T-cell (primary cell): ENCODE measurements at regions not wholly inside any gene's neighbourhood (a gene's known extent, or its start where the extent isn't known, plus 50 kb on each side); places are given as distances from the start of the nearest gene placed in this dataset.

Source experiments
- ATAC-seq, 4 experiments: fragments of 200-7000 bp in 3 of 4; fragments of 150-1000 bp in 1 of 4; cut with Tn5 transposase; replicated peaks in 1 of 4; 1 replicate in 3 of 4; 2 replicates in 1 of 4; pipeline ENCODE4 v1.10.0; 2021; ENCODE audit warnings: moderate library complexity in 3 of 4, mild to moderate bottlenecking in 2 of 4, moderate number of reproducible peaks in 1 of 4
- CTCF ChIA-PET, 2 donors: fragments of 300-600 bp; sonication (Branson Sonifier 250); formaldehyde crosslinking; loops; one replicate each; lab custom pipeline; 2022; ENCODE audit warnings: antibody characterized with exemption in 2 of 2; lab: Charles Lee
- POLR2A ChIA-PET, 2 donors: fragments of 300-600 bp; sonication (Branson Sonifier 250); formaldehyde crosslinking; loops; one replicate each; lab custom pipeline; 2022; ENCODE audit warnings: antibody characterized with exemption in 2 of 2; lab: Charles Lee
- DNase-seq, 35 experiments: peaks; one replicate each; pipeline versions ENCODE4 v3.0.0 to v3.0.0-alpha.2; 2013 to 2023
- H3K27ac ChIP-seq: one replicate; pipeline ENCODE4 v1.5.1; 2013; ENCODE audit warnings: low read length
- H3K27me3 ChIP-seq, 2 experiments: replicated peaks in 1 of 2; 1 replicate in 1 of 2; 2 replicates in 1 of 2; pipeline versions ENCODE4 v1.6.1 to v1.7.0; 2013; ENCODE audit warnings: low read length in 1 of 2, mixed read lengths in 1 of 2; ENCODE audit not compliant: control insufficient read depth in 2 of 2, insufficient read depth in 2 of 2; ENCODE audit errors: extremely low read depth in 1 of 2
- H3K36me3 ChIP-seq, 2 donors: 1 replicate in 1 of 2; 2 replicates in 1 of 2; pipeline versions ENCODE4 v1.6.1 to v1.7.0; 2013; ENCODE audit warnings: low read length in 1 of 2; ENCODE audit not compliant: control insufficient read depth in 2 of 2, insufficient read depth in 1 of 2; ENCODE audit errors: extremely low read depth in 1 of 2
- H3K4me1 ChIP-seq, 2 experiments: 1 replicate in 1 of 2; 2 replicates in 1 of 2; pipeline versions ENCODE4 v1.6.1 to v1.7.0; 2013; ENCODE audit warnings: low read length in 2 of 2, mixed read lengths in 1 of 2; ENCODE audit not compliant: insufficient read depth in 2 of 2, control insufficient read depth in 1 of 2; ENCODE audit errors: extremely low read depth in 1 of 2
- H3K4me3 ChIP-seq, 2 donors: 1 replicate in 1 of 2; 2 replicates in 1 of 2; pipeline versions ENCODE4 v1.5.1 to v1.7.0; 2013; ENCODE audit warnings: mild to moderate bottlenecking in 2 of 2, low read length in 1 of 2, moderate library complexity in 1 of 2; ENCODE audit not compliant: control insufficient read depth in 1 of 2; ENCODE audit errors: extremely low read depth in 1 of 2
- H3K9me3 ChIP-seq: 2 replicates; pipeline ENCODE4 v1.7.0; 2013
- H3K27ac Mint-ChIP-seq, 2 donors: one replicate each; pipeline ENCODE4 v1.8.0; 2020 to 2021; ENCODE audit warnings: mild to moderate bottlenecking in 2 of 2, mixed read lengths in 2 of 2
- H3K27me3 Mint-ChIP-seq, 2 donors: one replicate each; pipeline ENCODE4 v1.8.0; 2021 to 2022; ENCODE audit warnings: mixed read lengths in 2 of 2
- H3K36me3 Mint-ChIP-seq: one replicate; pipeline ENCODE4 v1.8.0; 2021; ENCODE audit warnings: mixed read lengths
- H3K4me1 Mint-ChIP-seq, 3 donors: one replicate each; pipeline ENCODE4 v1.8.0; 2020 to 2022; ENCODE audit warnings: mixed read lengths in 3 of 3, mild to moderate bottlenecking in 1 of 3
- H3K4me3 Mint-ChIP-seq, 3 donors: one replicate each; pipeline ENCODE4 v1.8.0; 2020 to 2022; ENCODE audit warnings: mild to moderate bottlenecking in 3 of 3, mixed read lengths in 3 of 3, moderate library complexity in 3 of 3
- H3K9me3 Mint-ChIP-seq, 3 donors: one replicate each; pipeline ENCODE4 v1.8.0; 2020 to 2022; ENCODE audit warnings: mixed read lengths in 3 of 3
- WGBS: methylation state at CpG from one replicate; pipeline ENCODE4 v1.1.5; 2013; ENCODE audit warnings: missing lambda C conversion rate; ENCODE audit not compliant: insufficient coverage; 5-methylcytosine and 5-hydroxymethylcytosine counted together

DNA sequence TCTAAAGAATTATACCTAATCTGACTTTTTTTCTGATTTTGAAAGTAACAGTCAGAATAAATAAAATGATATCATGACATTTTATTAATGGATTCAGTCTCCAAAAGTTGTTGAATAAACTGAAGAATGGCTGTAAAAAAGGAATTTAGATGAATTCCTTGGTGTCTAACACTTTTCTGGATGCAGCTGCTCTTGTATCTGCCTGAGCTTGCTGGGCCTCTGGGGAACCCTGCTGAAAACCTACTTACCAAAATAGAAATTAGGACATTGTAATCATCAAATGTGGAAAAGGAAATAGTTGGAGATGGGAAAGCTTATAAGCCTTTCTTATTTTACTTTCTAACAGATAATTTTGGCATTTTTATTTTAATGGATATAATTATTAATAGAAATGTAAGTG is 315.7 kb upstream of the ANO5 start:
- Histone ChIP-seq H3K9me3 (no peaks in the 10 kb centered on the region), H3K36me3 (no peaks in the 10 kb centered on the region), H3K27me3 (no peaks in the 10 kb centered on the region), H3K4me1 (no peaks in the 10 kb centered on the region), H3K4me3 (no peak overlapping the region), H3K27ac (no peak overlapping the region)
- H3K4me3 Mint-ChIP-seq, result no peak overlapping the region
- H3K27ac Mint-ChIP-seq, result no peak overlapping the region
- no peaks in the 10 kb centered on the region for H3K4me1 Mint-ChIP-seq
- no peaks in the 10 kb centered on the region for H3K36me3 Mint-ChIP-seq
- ATAC-seq, result no peak
- H3K9me3 Mint-ChIP-seq, result peaks cover 0 to 15% (median 12%) of the 10 kb centered on the region in 3 donors
- no peaks in the 10 kb centered on the region for H3K27me3 Mint-ChIP-seq
- DNase-seq, result no peak
- CTCF ChIA-PET, result no interaction called here
- POLR2A ChIA-PET, result no interaction called here

DNA sequence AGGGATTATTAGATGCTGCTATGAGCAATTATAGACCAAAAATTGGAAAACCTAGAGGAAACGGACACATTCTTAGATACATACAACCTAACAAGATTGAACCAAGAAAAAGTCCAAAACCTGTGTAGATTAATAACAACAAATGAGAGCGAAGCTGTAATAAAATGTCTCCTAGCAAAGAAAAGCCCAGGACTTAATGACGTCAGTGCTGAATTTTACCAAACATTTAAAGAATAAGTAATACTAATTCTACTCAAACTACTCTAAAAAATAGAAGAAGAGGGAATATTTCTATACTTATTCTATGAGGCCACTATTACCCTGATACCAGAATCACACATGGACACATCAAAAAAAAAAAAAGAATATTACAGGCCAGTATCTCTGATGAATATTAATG is 309.5 kb upstream of the ANO5 start:
- Mint-ChIP-seq H3K4me3 (no peak overlapping the region), H3K27ac (no peak overlapping the region), H3K36me3 (no peaks in the 10 kb centered on the region), H3K27me3 (no peaks in the 10 kb centered on the region), H3K4me1 (no peaks in the 10 kb centered on the region), H3K9me3 (peaks cover 13 to 28% (median 20%) of the 10 kb centered on the region in 3 donors)
- Histone ChIP-seq H3K27ac (no peak overlapping the region), H3K36me3 (no peaks in the 10 kb centered on the region), H3K4me1 (no peaks in the 10 kb centered on the region), H3K27me3 (no peaks in the 10 kb centered on the region), H3K9me3 (no peaks in the 10 kb centered on the region), H3K4me3 (no peak overlapping the region)
- POLR2A ChIA-PET, result no interaction called here
- ATAC-seq (no peak), DNase-seq (no peak)
- WGBS, result no CpG with 5 or more reads among the region's 3 CpGs
- CTCF ChIA-PET, result no interaction called here

DNA sequence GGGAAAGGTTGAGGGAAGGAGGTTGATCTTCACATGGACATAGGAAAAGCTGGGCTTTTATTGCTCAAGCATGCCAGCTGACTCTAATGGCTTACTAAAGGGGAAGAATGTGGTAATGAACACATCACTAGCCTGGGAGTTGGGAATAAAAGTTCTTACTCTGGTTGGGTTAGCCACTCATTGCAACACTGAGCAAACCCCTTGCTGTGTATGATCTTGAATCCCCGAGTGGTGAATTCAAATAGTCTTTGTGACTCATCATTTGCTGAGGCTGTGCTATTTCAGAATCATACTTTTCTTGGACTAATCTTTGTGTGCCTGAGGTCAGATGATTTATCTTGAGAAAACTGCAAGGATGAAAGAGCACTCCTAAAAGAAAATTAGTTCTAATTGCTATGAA is 304.1 kb upstream of the ANO5 start:
- no peak overlapping the region for H3K27ac Mint-ChIP-seq
- Histone ChIP-seq H3K36me3 (no peaks in the 10 kb centered on the region), H3K4me3 (no peak overlapping the region), H3K4me1 (no peaks in the 10 kb centered on the region), H3K27me3 (no peaks in the 10 kb centered on the region), H3K27ac (no peak overlapping the region), H3K9me3 (no peaks in the 10 kb centered on the region)
- ChIA-PET POLR2A (no interaction called here), CTCF (no interaction called here)
- H3K27me3 Mint-ChIP-seq, result no peaks in the 10 kb centered on the region
- no CpG with 5 or more reads among the region's 1 CpG for WGBS
- no peak for ATAC-seq
- no peaks in the 10 kb centered on the region for H3K36me3 Mint-ChIP-seq
- H3K9me3 Mint-ChIP-seq, result peaks cover 13 to 25% (median 16%) of the 10 kb centered on the region in 3 donors
- H3K4me1 Mint-ChIP-seq, result no peaks in the 10 kb centered on the region
- DNase-seq, result no peak
- no peak overlapping the region for H3K4me3 Mint-ChIP-seq

DNA sequence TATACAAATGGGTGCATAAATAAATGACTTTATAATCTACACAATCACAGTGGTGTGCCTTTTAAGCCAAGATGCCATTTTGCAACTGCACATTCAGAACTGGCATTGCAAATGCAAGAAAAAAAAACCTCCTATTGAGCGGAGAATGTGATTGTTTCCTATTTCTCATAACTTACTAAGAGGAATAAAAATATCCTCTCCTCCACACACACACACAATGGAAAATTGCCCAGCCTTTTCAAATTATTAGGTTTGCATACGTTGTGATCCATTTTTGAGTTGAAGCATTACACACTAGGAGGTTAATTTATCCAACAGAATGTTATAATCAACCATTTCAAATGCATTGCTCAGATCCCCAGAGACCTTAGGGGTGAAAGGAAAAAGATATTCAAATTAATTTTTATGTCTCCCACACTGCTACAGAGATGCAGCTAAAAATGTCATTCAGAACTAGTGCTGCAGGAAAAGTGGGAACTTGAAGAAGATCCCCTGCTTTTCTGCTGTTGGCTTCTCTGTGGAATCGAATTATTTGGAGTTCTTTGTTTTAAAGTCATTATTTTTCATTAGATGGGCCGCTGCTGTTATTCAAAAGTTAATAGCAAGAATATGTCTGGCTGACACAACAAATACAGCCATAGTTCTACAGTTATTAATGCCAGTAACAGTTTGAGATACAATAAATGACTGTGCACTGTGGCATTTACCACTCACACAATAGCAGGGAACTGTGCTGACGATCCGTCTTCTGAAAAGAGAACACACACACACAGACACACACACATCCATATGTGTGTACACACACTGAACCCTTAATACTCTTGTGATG is 299.9 kb upstream of the ANO5 start:
- Mint-ChIP-seq H3K4me3 (no peak overlapping the region), H3K4me1 (no peaks in the 10 kb centered on the region), H3K27ac (no peak overlapping the region), H3K36me3 (no peaks in the 10 kb centered on the region), H3K27me3 (no peaks in the 10 kb centered on the region), H3K9me3 (peaks cover 6 to 15% (median 13%) of the 10 kb centered on the region in 3 donors)
- no peak for ATAC-seq
- H3K27ac ChIP-seq, result no peak overlapping the region
- CTCF ChIA-PET, result no interaction called here
- DNase-seq, result no peak
- WGBS, result no CpG with 5 or more reads among the region's 6 CpGs
- no peaks in the 10 kb centered on the region for H3K36me3 ChIP-seq
- H3K9me3 ChIP-seq, result no peaks in the 10 kb centered on the region
- no peaks in the 10 kb centered on the region for H3K4me1 ChIP-seq
- POLR2A ChIA-PET, result no interaction called here
- no peaks in the 10 kb centered on the region for H3K27me3 ChIP-seq
- no peak overlapping the region for H3K4me3 ChIP-seq

DNA sequence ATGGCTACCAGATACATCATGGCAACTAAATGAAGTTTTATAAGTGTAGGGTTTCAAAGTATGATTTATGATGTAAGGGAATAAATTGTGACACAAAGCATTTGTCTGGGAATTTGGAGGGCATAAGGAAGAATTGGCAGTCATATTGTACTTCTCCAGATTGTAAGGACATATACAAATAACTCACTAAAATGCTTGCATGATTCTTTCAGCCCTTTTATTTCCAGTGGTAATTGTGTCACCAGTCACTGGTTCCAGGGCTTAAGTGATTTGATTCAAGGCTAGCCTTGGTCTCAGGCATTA is 299.4 kb upstream of the ANO5 start:
- no peak overlapping the region for H3K27ac ChIP-seq
- no peak overlapping the region for H3K4me3 ChIP-seq
- Mint-ChIP-seq H3K4me3 (no peak overlapping the region), H3K27ac (no peak overlapping the region), H3K27me3 (no peaks in the 10 kb centered on the region), H3K4me1 (no peaks in the 10 kb centered on the region), H3K36me3 (no peaks in the 10 kb centered on the region), H3K9me3 (peaks cover 5 to 13% (median 13%) of the 10 kb centered on the region in 3 donors)
- no peaks in the 10 kb centered on the region for H3K9me3 ChIP-seq
- CTCF ChIA-PET, result no interaction called here
- no peaks in the 10 kb centered on the region for H3K4me1 ChIP-seq
- no peak for DNase-seq
- H3K27me3 ChIP-seq, result no peaks in the 10 kb centered on the region
- ATAC-seq, result no peak
- H3K36me3 ChIP-seq, result no peaks in the 10 kb centered on the region
- POLR2A ChIA-PET, result no interaction called here

DNA sequence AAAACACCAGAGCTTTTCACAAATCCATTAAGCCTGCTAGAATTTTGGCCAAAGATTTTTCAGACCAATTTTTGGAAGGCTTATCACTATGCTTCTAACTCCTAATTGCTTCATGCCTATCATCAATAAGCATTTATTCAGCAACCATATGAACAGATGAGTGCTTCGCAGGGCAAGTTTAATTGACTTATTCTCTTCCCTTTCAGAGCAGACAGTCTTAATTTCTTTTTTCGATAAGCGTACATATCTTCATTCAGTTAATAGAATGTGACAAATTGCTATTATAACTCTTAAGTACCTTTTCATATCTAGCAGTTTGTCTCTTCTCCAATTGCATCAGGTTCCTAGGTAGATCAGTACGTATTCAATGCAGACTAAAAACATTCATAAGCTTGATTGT is 298.4 kb upstream of the ANO5 start:
- H3K4me1 Mint-ChIP-seq, result no peaks in the 10 kb centered on the region
- peaks cover 5 to 13% (median 13%) of the 10 kb centered on the region in 3 donors for H3K9me3 Mint-ChIP-seq
- Histone ChIP-seq H3K9me3 (no peaks in the 10 kb centered on the region), H3K27ac (no peak overlapping the region), H3K4me3 (no peak overlapping the region), H3K27me3 (no peaks in the 10 kb centered on the region), H3K36me3 (no peaks in the 10 kb centered on the region), H3K4me1 (no peaks in the 10 kb centered on the region)
- WGBS, result no CpG with 5 or more reads among the region's 4 CpGs
- no peak for DNase-seq
- H3K27me3 Mint-ChIP-seq, result no peaks in the 10 kb centered on the region
- H3K36me3 Mint-ChIP-seq, result no peaks in the 10 kb centered on the region
- no peak overlapping the region for H3K27ac Mint-ChIP-seq
- ChIA-PET POLR2A (no interaction called here), CTCF (interaction anchor here in 1 of 2 donors (0.7 kb wide), 1 partner anchor 26 kb away, joined by 3 read pairs; no protein-coding TSS in a partner anchor)
- H3K4me3 Mint-ChIP-seq, result no peak overlapping the region
- ATAC-seq, result no peak

DNA sequence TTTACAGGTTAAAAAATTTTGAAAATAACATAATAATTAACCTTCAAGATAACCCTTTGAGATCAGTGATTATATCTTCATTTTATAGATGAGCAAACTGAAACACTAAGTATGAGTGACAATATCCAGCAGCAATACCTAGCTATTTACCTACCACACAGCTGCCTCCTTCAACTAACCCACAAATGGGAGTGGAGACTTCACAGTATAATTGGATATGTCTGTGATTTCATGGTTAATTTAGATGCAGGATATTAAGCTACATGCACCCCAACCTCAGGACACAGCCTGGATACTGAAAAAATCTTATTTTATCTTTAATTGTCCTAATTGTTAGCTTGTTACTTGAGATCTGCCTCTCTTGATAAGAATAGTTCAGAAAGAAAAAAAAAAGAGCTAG is 297.2 kb upstream of the ANO5 start:
- Mint-ChIP-seq H3K27me3 (no peaks in the 10 kb centered on the region), H3K36me3 (no peaks in the 10 kb centered on the region), H3K4me1 (no peaks in the 10 kb centered on the region), H3K27ac (no peak overlapping the region), H3K4me3 (no peak overlapping the region), H3K9me3 (peaks cover 5 to 12% (median 8%) of the 10 kb centered on the region in 3 donors)
- Histone ChIP-seq H3K4me3 (no peak overlapping the region), H3K36me3 (no peaks in the 10 kb centered on the region), H3K27ac (no peak overlapping the region), H3K27me3 (no peaks in the 10 kb centered on the region), H3K4me1 (no peaks in the 10 kb centered on the region), H3K9me3 (no peaks in the 10 kb centered on the region)
- CTCF ChIA-PET, result no interaction called here
- POLR2A ChIA-PET, result no interaction called here
- ATAC-seq (no peak), DNase-seq (no peak)
